Upper lobe of left lung (tissue), 4 donors: ENCODE measurements at regions not wholly inside any gene's neighbourhood (a gene's known extent, or its start where the extent isn't known, plus 50 kb on each side); places are given as distances from the start of the nearest gene placed in this dataset.

ENCODE experiments used
- CTCF ChIP-seq, 6 experiments: fragments of 450-650 bp in 4 of 6; fragments of 200-600 bp in 2 of 6; sonication (generic) in 2 of 6; IDR thresholded peaks; one replicate each; pipeline ENCODE4 v1.5.1; 2016 to 2019; ENCODE audit warnings: antibody characterized with exemption in 6 of 6
- EP300 ChIP-seq, 4 donors: sonication (generic); formaldehyde crosslinking; IDR thresholded peaks; one replicate each; pipeline ENCODE4 v1.5.1; 2017; ENCODE audit warnings: antibody characterized with exemption in 4 of 4, control low read depth in 2 of 4
- POLR2A ChIP-seq, 4 donors: fragments of 450-650 bp; IDR thresholded peaks; one replicate each; pipeline ENCODE4 v1.5.1; 2016 to 2017; ENCODE audit warnings: antibody characterized with exemption in 4 of 4, mild to moderate bottlenecking in 2 of 4

GRCh38 chr6:94622783-94623182 lies 954.6 kb upstream of the MANEA start:
- TF ChIP-seq CTCF (IDR thresholded peaks at IDR 0.05): no peak
- TF ChIP-seq EP300 (IDR thresholded peaks at IDR 0.05): no peak
- TF ChIP-seq POLR2A (IDR thresholded peaks at IDR 0.05): no peak
